Keratinocyte (primary cell): ENCODE measurements at regions not wholly inside any gene's neighbourhood (a gene's known extent, or its start where the extent isn't known, plus 50 kb on each side); places are given as distances from the start of the nearest gene placed in this dataset.
A peak's percentile ranks its signal among the peaks of the same experiment; 100 is the strongest.

ENCODE experiments used
- DNase-seq: peaks from one replicate; pipeline ENCODE4 v3.0.0-alpha.2; 2011; ENCODE audit warnings: low read depth, missing footprints, low spot score
- FAIRE-seq: peaks from 2 replicates; lab custom pipeline; 2011; peaks lifted over from hg19 to GRCh38; lab: Jason Lieb, UNC
- H2AFZ ChIP-seq: 2 replicates; pipeline ENCODE4 v1.6.0; 2012; ENCODE audit warnings: low read length, control low read depth, inconsistent platforms; ENCODE audit not compliant: control insufficient read depth
- H3K27ac ChIP-seq: 2 replicates; pipeline ENCODE4 v1.5.1; 2011; ENCODE audit warnings: low read length; ENCODE audit not compliant: control insufficient read depth, insufficient read depth
- H3K27me3 ChIP-seq: 3 replicates; pipeline ENCODE4 v1.6.0; 2011; ENCODE audit warnings: low read length; ENCODE audit not compliant: control insufficient read depth, insufficient read depth; ENCODE audit errors: extremely low read depth
- H3K36me3 ChIP-seq, 2 experiments: 2 replicates in 1 of 2; 3 replicates in 1 of 2; pipeline ENCODE4 v1.5.1; 2011; ENCODE audit warnings: low read length in 2 of 2, mild to moderate bottlenecking in 1 of 2; ENCODE audit not compliant: control insufficient read depth in 2 of 2, insufficient read depth in 2 of 2; ENCODE audit errors: extremely low read depth in 1 of 2
- H3K4me1 ChIP-seq: 3 replicates; pipeline ENCODE4 v1.5.1; 2011; ENCODE audit warnings: low read length; ENCODE audit not compliant: control insufficient read depth, insufficient read depth; ENCODE audit errors: extremely low read depth
- H3K4me2 ChIP-seq: 3 replicates; pipeline ENCODE4 v1.6.0; 2011; ENCODE audit warnings: low read depth, low read length; ENCODE audit not compliant: control insufficient read depth, insufficient read depth; ENCODE audit errors: extremely low read depth
- H3K4me3 ChIP-seq, 3 experiments: fragments of 200-600 bp in 1 of 3; sonication (generic) in 1 of 3; 2 replicates in 2 of 3; 3 replicates in 1 of 3; pipeline ENCODE4 v1.5.1; 2011 to 2016; ENCODE audit warnings: low read length in 3 of 3, mild to moderate bottlenecking in 3 of 3, control low read depth in 2 of 3, inconsistent platforms in 1 of 3, low read depth in 1 of 3, mixed read lengths in 1 of 3, mixed run types in 1 of 3, moderate library complexity in 1 of 3; ENCODE audit not compliant: control insufficient read depth in 2 of 3, insufficient read depth in 2 of 3; ENCODE audit errors: extremely low read depth in 1 of 3
- H3K79me2 ChIP-seq: 2 replicates; pipeline ENCODE4 v1.6.0; 2012; ENCODE audit warnings: low read length; ENCODE audit not compliant: control insufficient read depth, insufficient read depth
- H3K9ac ChIP-seq: 3 replicates; pipeline ENCODE4 v1.6.0; 2011; ENCODE audit warnings: low read length; ENCODE audit not compliant: control insufficient read depth, insufficient read depth; ENCODE audit errors: extremely low read depth
- H3K9me1 ChIP-seq: 3 replicates; pipeline ENCODE4 v1.6.0; 2011; ENCODE audit warnings: low read length; ENCODE audit not compliant: control insufficient read depth, insufficient read depth; ENCODE audit errors: extremely low read depth
- H3K9me3 ChIP-seq: 2 replicates; pipeline ENCODE4 v1.5.1; 2012; ENCODE audit warnings: low read depth, low read length; ENCODE audit not compliant: control insufficient read depth
- H4K20me1 ChIP-seq: 3 replicates; pipeline ENCODE4 v1.6.0; 2011; ENCODE audit warnings: low read length; ENCODE audit not compliant: control insufficient read depth, insufficient read depth; ENCODE audit errors: extremely low read depth
- EZH2 ChIP-seq: IDR thresholded peaks from one replicate; pipeline ENCODE4 v1.6.1; 2012; ENCODE audit warnings: inconsistent platforms, mild to moderate bottlenecking, low read length, moderate library complexity
- dilution Hi-C: fragments of 300-500 bp; cut with MboI; formaldehyde crosslinking; loops from one replicate; pipeline ENCODE4 v1.7.0; 2020; ENCODE audit warnings: low sequenced_read_pairs; ENCODE audit not compliant: extremely low pct_ligation_motif_present
- TF ChIP-seq, protein P1 (sequence below), 3 experiments: IDR thresholded peaks in 1 of 3; conservative IDR thresholded peaks in 1 of 3; optimal IDR thresholded peaks in 1 of 3; 2 replicates in 2 of 3; 3 replicates in 1 of 3; pipeline versions ENCODE3 to v1.5.1; 2011; ENCODE audit warnings: low read length in 3 of 3, mild to moderate bottlenecking in 3 of 3, moderate library complexity in 2 of 3, control low read depth in 1 of 3, inconsistent platforms in 1 of 3; ENCODE audit not compliant: insufficient read depth in 2 of 3; ENCODE audit errors: extremely low read depth in 1 of 3

DNA sequence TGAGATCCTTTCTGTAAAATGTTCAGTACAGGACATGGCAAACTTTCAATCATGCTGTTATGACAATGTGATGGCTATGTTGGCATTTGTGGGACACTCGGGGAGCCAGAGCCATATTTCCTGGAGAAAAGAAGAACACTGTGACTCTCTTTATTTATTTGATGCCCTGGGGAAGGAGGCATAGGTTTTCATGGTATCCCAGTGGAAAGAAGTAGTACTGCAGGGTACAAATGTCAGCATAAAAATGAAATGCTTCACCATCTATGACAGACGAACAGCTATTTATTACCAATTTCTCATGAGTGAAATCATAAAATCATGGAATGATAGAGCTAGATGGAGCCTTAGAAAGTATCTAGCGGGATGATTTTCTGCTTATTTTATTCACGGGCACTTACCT is 217.1 kb downstream of the COL4A1 start:
- Histone ChIP-seq H3K27ac (no peak overlapping the region), H3K36me3 (no peaks in the 10 kb centered on the region), H3K79me2 (no peaks in the 10 kb centered on the region), H3K9me3 (no peaks in the 10 kb centered on the region), H3K9ac (no peak overlapping the region), H3K9me1 (no peaks in the 10 kb centered on the region), H3K27me3 (no peaks in the 10 kb centered on the region), H3K4me3 (no peak overlapping the region), H3K4me1 (peaks cover 9% of the 10 kb centered on the region), H4K20me1 (no peaks in the 10 kb centered on the region), H2AFZ (no peak overlapping the region), H3K4me2 (no peak overlapping the region)
- no peak for DNase-seq
- no peak for TF ChIP-seq EZH2
- TF ChIP-seq, protein P1, sequence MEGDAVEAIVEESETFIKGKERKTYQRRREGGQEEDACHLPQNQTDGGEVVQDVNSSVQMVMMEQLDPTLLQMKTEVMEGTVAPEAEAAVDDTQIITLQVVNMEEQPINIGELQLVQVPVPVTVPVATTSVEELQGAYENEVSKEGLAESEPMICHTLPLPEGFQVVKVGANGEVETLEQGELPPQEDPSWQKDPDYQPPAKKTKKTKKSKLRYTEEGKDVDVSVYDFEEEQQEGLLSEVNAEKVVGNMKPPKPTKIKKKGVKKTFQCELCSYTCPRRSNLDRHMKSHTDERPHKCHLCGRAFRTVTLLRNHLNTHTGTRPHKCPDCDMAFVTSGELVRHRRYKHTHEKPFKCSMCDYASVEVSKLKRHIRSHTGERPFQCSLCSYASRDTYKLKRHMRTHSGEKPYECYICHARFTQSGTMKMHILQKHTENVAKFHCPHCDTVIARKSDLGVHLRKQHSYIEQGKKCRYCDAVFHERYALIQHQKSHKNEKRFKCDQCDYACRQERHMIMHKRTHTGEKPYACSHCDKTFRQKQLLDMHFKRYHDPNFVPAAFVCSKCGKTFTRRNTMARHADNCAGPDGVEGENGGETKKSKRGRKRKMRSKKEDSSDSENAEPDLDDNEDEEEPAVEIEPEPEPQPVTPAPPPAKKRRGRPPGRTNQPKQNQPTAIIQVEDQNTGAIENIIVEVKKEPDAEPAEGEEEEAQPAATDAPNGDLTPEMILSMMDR (optimal IDR thresholded peaks at IDR 0.05 in 1 of 3, IDR thresholded peaks at IDR 0.05 in 1 of 3, conservative IDR thresholded peaks at IDR 0.05 in 1 of 3; ENCODE audit: extremely low read depth in 1 of 3, insufficient read depth in 2 of 3, low read length in 3 of 3), result peak in 2 of 3 experiments; percentile 45 to 47
- no peak for FAIRE-seq
- dilution Hi-C loops, result no loop called here

DNA sequence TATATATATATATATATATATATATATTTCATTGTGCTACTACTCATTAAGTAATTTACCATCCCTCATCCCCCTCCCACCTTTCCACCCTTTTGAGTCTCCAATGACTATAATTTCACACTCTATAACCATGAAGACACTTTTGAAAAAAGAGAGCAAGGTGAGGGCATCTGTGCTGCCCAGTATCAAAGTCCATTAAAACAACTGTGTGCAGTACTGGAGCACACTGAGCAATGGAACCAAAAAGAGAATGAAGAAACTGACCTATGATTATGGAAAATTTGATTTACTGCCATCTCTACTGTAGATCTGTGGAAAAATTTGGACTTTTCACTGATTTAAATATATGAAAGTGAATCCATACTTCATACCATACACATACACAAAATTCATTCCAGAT is 217.9 kb downstream of the COL4A1 start:
- no peak overlapping the region for H3K9ac ChIP-seq
- FAIRE-seq, result no peak
- H3K79me2 ChIP-seq, result no peaks in the 10 kb centered on the region
- dilution Hi-C loops, result no loop called here
- H3K27ac ChIP-seq, result no peak overlapping the region
- no peaks in the 10 kb centered on the region for H3K9me1 ChIP-seq
- no peak overlapping the region for H3K4me3 ChIP-seq
- DNase-seq, result no peak
- no peaks in the 10 kb centered on the region for H3K36me3 ChIP-seq
- no peak overlapping the region for H2AFZ ChIP-seq
- H3K4me2 ChIP-seq, result no peak overlapping the region
- no peak for TF ChIP-seq EZH2
- TF ChIP-seq, protein P1 (optimal IDR thresholded peaks at IDR 0.05 in 1 of 3, IDR thresholded peaks at IDR 0.05 in 1 of 3, conservative IDR thresholded peaks at IDR 0.05 in 1 of 3; ENCODE audit: extremely low read depth in 1 of 3, insufficient read depth in 2 of 3, low read length in 3 of 3), result no peak
- H4K20me1 ChIP-seq, result no peaks in the 10 kb centered on the region
- H3K27me3 ChIP-seq, result no peaks in the 10 kb centered on the region
- H3K9me3 ChIP-seq, result no peaks in the 10 kb centered on the region
- H3K4me1 ChIP-seq, result peaks cover 2% of the 10 kb centered on the region
